Panc1 (cell line): ENCODE measurements at regions not wholly inside any gene's neighbourhood (a gene's known extent, or its start where the extent isn't known, plus 50 kb on each side); places are given as distances from the start of the nearest gene placed in this dataset.

Experiments used
- ATAC-seq: fragments of 200-7000 bp; cut with Tn5 transposase; 2 replicates; pipeline ENCODE4 v1.9.1; 2020; ENCODE audit warnings: mild to moderate bottlenecking, moderate library complexity
- BruUV-seq: library from RNA; stranded (reverse); fragments of 400-500 nt; replicated peaks from 2 replicates; lab custom pipeline; 2021; lab: Mats Ljungman, UMichigan
- CTCF ChIA-PET: fragments of 300-600 bp; sonication (Branson Sonifier 250); formaldehyde crosslinking; loops from one replicate; lab custom pipeline; 2022; ENCODE audit warnings: antibody characterized with exemption; lab: Charles Lee
- POLR2A ChIA-PET: fragments of 300-600 bp; sonication (Branson Sonifier 250); formaldehyde crosslinking; loops from one replicate; lab custom pipeline; 2022; ENCODE audit warnings: antibody characterized with exemption; lab: Charles Lee
- DNase-seq: peaks from one replicate; pipeline ENCODE4 v3.0.0-alpha.2; 2010; ENCODE audit warnings: low read depth, low spot score
- H3K27ac ChIP-seq: 2 replicates; pipeline ENCODE4 v1.5.1; 2011; ENCODE audit warnings: mild to moderate bottlenecking, low read length, inconsistent platforms
- H3K27me3 ChIP-seq: fragments of 200-500 bp; sonication (Bioruptor generic); 2 replicates; pipeline ENCODE4 v1.6.0; 2014; ENCODE audit warnings: low read length, inconsistent platforms; ENCODE audit not compliant: control insufficient read depth, insufficient read depth
- H3K36me3 ChIP-seq: fragments of 200-500 bp; sonication (Bioruptor generic); 2 replicates; pipeline ENCODE4 v1.5.1; 2014; ENCODE audit warnings: inconsistent platforms, mild to moderate bottlenecking, low read length, moderate library complexity; ENCODE audit not compliant: control insufficient read depth, insufficient read depth
- H3K4me1 ChIP-seq: 2 replicates; pipeline ENCODE4 v1.5.1; 2011; ENCODE audit warnings: inconsistent platforms, mild to moderate bottlenecking, low read length, moderate library complexity; ENCODE audit not compliant: control insufficient read depth, insufficient read depth
- H3K4me3 ChIP-seq, 2 experiments: 2 replicates each; pipeline ENCODE4 v1.5.1; 2011 to 2012; ENCODE audit warnings: low read depth in 2 of 2, low read length in 2 of 2, mild to moderate bottlenecking in 2 of 2, inconsistent platforms in 1 of 2, moderate library complexity in 1 of 2
- H3K9me3 ChIP-seq: fragments of 200-500 bp; sonication (Bioruptor generic); 2 replicates; pipeline ENCODE4 v1.5.1; 2014; ENCODE audit warnings: low read depth, mild to moderate bottlenecking, inconsistent platforms, low read length, moderate library complexity; ENCODE audit not compliant: control insufficient read depth, insufficient read depth
- CTCF ChIP-seq: fragments of 450-650 bp; IDR thresholded peaks from 2 replicates; pipeline ENCODE4 v1.5.1; 2017; ENCODE audit warnings: mild to moderate bottlenecking
- POLR2AphosphoS5 ChIP-seq: IDR thresholded peaks from 2 replicates; pipeline ENCODE4 v1.6.1; 2012; ENCODE audit warnings: mild to moderate bottlenecking, low read depth, low read length, moderate library complexity
- REST ChIP-seq, 2 experiments: IDR thresholded peaks; 2 replicates each; pipeline ENCODE4 v1.6.1; 2011 to 2012; ENCODE audit warnings: low read depth in 2 of 2, control low read depth in 1 of 2, low read length in 1 of 2, mild to moderate bottlenecking in 1 of 2, moderate library complexity in 1 of 2; ENCODE audit not compliant: insufficient read depth in 1 of 2
- SIN3A ChIP-seq: IDR thresholded peaks from 2 replicates; pipeline ENCODE4 v1.6.1; 2012; ENCODE audit warnings: low read depth, mild to moderate bottlenecking, low read length, moderate library complexity, borderline replicate concordance; ENCODE audit not compliant: insufficient read depth
- TCF7L2 ChIP-seq: IDR thresholded peaks from 2 replicates; pipeline ENCODE4 v1.6.1; 2011; ENCODE audit warnings: mild to moderate bottlenecking, low read depth, low read length, inconsistent platforms
- in situ Hi-C: cut with HindIII; loops from 2 replicates; pipeline ENCODE4 v1.10.0; 2016; ENCODE audit warnings: low sequenced_read_pairs, low pct_unique_long_range_greater_than_20kb
- intact Hi-C: fragments of 100-400 bp; cut with micrococcal nuclease; formaldehyde crosslinking; loops from one replicate; pipeline ENCODE4 v1.10.0; 2022; ENCODE audit not compliant: unreplicated experiment

GRCh38 chr16:86968866-86969265, 348.3 kb downstream of the C16orf95 start:
- H3K9me3 ChIP-seq, result no peaks in the 10 kb centered on the region
- no peak for ATAC-seq
- intact Hi-C loops, result no loop called here
- CTCF ChIA-PET, result no interaction called here
- no peaks in the 10 kb centered on the region for H3K36me3 ChIP-seq
- no peak for DNase-seq
- no TSS peak for BruUV-seq
- H3K4me1 ChIP-seq, result no peaks in the 10 kb centered on the region
- H3K27me3 ChIP-seq, result no peaks in the 10 kb centered on the region
- POLR2A ChIA-PET, result no interaction called here
- in situ Hi-C loops, result no loop called here
- no peak overlapping the region for H3K27ac ChIP-seq
- H3K4me3 ChIP-seq, result no peak overlapping the region
- TF ChIP-seq SIN3A, result no peak
- no peak for TF ChIP-seq POLR2AphosphoS5
- TF ChIP-seq TCF7L2, result no peak
- TF ChIP-seq CTCF, result no peak
- TF ChIP-seq REST (IDR thresholded peaks at IDR 0.05; ENCODE audit: insufficient read depth in 1 of 2, low read depth in 2 of 2, low read length in 1 of 2), result no peak

- ATAC-seq, result no peak
- in situ Hi-C loops, result no loop called here
- POLR2A ChIA-PET, result no interaction called here
These were observed 347.5 kb downstream of the C16orf95 start for GRCh38 chr16:86969716-86970115.

GRCh38 chr16:86970279-86970678, 346.9 kb downstream of the C16orf95 start:
- Histone ChIP-seq H3K27ac (no peak overlapping the region), H3K4me3 (no peak overlapping the region), H3K27me3 (no peaks in the 10 kb centered on the region), H3K4me1 (no peaks in the 10 kb centered on the region), H3K9me3 (no peaks in the 10 kb centered on the region), H3K36me3 (no peaks in the 10 kb centered on the region)
- no peak for ATAC-seq
- no peak for DNase-seq
- BruUV-seq, result no TSS peak
- ChIA-PET POLR2A (no interaction called here), CTCF (interaction anchor here (0.6 kb wide), 1 partner anchor 394 kb away, joined by 6 read pairs; no protein-coding TSS in a partner anchor)
- in situ Hi-C loops (no loop called here), intact Hi-C loops (no loop called here)
- TF ChIP-seq REST (IDR thresholded peaks at IDR 0.05; ENCODE audit: insufficient read depth in 1 of 2, low read depth in 2 of 2, low read length in 1 of 2), result no peak
- TF ChIP-seq SIN3A, result no peak
- TF ChIP-seq POLR2AphosphoS5, result no peak
- TF ChIP-seq TCF7L2, result no peak
- no peak for TF ChIP-seq CTCF

More at GRCh38 chr16:86969716-86970115, 347.5 kb downstream of the C16orf95 start:
- H3K9me3 ChIP-seq, result no peaks in the 10 kb centered on the region
- DNase-seq, result no peak
- no peak for TF ChIP-seq POLR2AphosphoS5
- CTCF ChIA-PET, result no interaction called here
- H3K27me3 ChIP-seq, result no peaks in the 10 kb centered on the region
- no peak overlapping the region for H3K27ac ChIP-seq
- no peak overlapping the region for H3K4me3 ChIP-seq
- no peaks in the 10 kb centered on the region for H3K4me1 ChIP-seq
- BruUV-seq, result no TSS peak
- H3K36me3 ChIP-seq, result no peaks in the 10 kb centered on the region
- intact Hi-C loops, result no loop called here
